Activated T-cell treated with anti-CD3 and anti-CD28 coated beads, Interleukin-2, amount 50 U/mL, for 48 hours (primary cell): ENCODE measurements at regions not wholly inside any gene's neighbourhood (a gene's known extent, or its start where the extent isn't known, plus 50 kb on each side); places are given as distances from the start of the nearest gene placed in this dataset.
"Not testable (repeated sequence)": the region's sequence is repeated elsewhere in the genome, so short reads cannot be mapped to it uniquely, and the experiment has no call there.

Experiments
- DNase-seq, 2 experiments: peaks; one replicate each; pipeline ENCODE4 v3.0.0-alpha.2; 2020

DNA sequence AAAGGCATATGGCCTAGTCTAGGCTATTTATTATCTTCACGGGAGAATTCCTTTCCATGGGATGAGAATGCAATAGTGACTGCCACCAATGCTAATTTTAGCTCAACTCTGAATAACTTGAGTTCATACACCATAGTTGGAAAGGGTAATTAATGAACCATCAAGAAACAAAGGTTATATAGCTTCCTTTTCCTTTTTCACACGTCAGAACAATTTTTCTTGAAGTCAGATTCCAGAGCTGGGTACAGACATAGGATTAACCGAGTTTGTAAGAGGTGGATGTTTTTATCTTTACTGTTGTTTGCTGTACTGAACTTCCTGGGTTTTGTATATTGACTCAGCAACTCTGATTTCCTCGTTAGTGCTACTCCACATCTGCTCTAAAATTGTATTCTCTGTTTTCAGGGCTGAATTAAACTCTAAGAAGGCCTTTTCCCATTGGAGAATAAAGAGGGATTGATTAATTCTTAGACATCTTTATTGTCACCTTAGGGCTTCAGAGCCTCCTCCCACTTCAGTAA is 262.0 kb downstream of the NUF2 start:
- DNase-seq = no peak

DNA sequence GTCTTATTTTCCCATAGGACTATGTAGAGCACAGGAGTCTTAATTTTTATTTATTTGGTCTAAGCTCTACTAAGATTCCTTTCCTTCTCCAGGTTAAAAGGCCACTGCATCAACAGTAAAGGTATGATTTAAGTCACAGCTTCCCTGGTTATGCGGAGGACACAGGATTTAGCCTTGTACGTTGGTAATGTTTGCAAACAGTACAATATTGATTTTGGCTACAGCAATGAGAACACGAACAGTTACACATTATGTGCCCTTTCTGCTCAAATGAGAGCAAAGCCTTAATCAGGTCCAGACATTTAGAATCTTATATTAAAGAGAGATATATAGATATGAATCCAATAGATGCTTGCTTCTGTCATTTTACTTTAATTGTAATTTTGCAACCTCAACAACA is 264.0 kb downstream of the NUF2 start:
- no peak for DNase-seq

DNA sequence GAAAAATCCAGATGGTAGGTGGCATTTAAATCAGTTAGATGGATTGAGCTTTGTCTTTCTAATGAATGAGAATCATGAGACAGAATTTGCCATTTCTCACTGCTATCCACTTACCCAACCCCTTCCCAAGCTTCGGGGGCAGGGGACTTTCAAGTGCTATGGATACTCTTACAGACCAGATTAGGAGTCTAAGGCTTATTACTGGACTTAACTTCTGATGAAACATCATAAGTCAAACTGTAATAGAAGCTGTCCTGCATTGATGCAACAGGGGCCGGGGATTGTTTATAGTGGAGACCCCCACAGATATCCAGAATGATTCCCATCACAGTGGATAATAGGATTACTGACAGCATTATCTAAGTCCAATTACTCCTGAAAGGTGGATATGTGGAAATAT is 267.0 kb downstream of the NUF2 start:
- DNase-seq = no peak

DNA sequence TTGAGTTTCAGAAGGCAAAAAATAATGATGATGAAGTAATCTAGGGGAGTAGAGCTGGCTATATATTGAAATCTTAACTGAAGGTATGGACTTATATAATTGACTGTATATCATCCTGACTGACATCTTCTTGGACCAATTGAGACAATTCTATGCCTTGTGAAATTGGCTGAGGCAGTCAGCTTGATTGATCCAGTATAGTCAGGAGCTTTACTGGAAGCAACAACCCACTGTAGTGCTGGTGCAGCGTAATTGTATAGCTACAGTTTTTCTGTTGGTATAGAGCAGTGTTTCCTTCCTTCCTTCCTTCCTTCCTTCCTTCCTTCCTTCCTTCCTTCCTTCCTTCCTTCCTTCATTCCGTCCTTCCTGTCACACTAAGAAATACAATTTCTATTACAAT is 268.0 kb downstream of the NUF2 start:
- DNase-seq = no peak

DNA sequence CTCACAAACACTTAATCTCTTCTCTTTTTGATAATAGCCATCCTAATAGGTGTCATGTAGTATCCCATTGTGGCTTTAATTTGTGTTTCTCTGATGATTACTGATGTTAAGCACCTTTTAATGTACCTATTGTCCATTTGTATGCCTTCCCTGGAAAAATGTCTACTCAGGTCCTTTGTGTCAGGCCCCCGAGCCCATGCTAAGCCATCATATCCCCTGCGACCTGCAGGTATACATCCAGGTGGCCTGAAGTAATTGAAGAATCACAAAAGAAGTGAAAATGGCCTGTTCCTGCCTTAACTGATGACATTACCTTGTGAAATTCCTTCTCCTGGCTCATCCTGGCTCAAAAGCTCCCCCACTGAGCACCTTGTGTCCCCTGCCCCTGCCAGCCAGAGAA is 269.4 kb downstream of the NUF2 start:
- DNase-seq = not testable (repeated sequence)

DNA sequence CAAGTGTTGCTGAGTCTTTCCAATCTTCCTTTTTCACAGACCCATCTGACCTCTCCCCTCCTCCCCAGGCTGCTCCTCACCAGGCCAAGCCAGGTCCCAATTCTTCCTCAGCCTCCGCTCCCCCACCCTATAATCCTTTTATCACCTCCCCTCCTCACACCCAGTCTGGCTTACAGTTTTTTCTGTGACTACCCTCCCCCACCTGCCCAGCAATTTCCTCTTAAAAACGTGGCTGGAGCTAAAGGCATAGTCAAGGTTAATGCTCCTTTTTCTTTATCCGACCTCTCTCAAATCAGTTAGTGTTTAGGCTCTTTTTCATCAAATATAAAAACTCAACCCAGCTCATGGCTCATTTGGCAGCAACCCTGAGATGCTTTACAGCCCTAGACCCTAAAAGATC is 270.9 kb downstream of the NUF2 start:
- DNase-seq = not testable (repeated sequence)

DNA sequence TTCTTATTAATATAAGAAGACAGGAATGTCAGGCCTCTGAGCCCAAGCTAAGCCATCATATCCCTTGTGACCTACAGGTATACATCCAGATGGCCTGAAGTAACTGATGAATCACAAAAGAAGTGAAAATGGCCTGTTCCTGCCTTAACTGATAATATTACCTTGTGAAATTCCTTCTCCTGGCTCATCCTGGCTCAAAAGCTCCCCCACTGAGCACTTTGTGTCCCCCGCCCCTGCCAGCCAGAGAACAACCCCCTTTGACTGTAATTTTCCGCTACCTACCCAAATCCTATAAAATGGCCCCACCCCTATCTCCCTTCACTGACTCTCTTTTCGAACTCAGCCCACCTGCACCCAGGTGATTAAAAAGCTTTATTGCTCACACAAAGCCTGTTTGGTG is 274.4 kb downstream of the NUF2 start:
- DNase-seq = not testable (repeated sequence)

DNA sequence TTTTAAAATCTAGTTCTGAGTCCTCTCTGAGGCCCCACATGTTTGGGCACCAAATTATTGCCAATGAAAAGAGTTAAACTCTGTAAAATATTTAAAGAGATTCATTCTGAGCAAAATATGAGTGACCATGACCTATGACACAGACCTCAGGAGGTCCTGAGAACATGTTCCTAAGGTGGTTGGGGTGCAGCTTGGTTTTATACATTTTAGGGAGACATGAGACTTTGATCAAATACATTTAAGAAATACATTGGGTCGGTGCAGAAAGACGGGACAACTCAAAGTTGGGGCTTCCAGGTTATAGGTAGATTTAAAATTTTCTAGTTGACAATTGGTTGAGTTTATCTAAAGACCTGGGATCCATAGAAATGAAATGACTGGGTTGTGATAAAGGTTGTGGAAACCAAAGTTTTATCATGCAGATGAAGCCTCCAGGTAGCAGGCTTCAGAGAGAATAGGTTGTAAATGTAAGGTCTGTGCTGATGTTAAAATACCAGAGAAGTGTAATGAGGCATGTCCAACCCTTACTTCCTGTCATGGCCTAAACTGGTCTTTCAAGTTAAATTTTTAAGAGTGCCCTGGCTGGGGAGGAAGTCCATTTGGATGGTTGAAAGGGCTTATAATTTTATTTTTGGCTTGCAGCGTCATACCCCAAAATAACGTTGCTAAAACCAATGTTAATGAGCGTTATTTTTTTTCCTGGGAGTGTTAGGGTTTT is 274.9 kb downstream of the NUF2 start:
- no peak for DNase-seq

DNA sequence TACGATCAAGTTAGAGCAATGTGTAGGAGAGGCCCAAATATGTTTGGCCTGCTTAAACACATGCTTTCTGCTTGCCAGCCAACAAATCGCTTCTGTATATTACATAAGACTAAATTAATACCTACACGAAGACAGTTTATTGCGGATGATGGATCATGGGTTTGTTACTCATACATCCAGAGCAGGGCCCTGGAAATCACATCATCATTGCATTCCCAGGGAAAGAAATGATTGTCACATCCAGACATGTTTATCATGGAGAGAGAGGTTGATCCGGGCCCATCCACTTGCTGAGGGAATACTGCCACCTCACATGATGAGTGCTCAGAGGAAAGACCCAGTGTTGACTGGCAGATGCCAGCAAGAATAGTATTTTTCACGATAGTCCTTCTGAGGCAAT is 282.6 kb downstream of the NUF2 start:
- no peak for DNase-seq

DNA sequence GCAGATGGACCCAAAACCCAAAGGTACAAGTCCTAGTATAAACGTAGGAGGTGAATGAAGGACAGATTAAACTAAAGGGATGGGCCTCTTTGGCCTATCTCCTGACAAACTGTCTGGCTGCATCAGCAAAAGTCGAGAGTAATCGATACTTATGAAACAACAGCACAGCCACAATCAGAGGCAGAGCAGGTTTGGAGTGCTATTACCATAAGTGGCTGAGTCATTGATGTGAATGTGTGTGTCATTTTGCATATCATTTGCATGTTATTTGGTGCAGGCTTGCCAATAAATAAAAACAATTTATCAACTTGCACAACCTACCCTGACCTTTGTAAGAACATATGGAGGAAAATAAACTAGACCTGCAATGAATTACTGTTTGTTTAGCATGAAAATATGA is 283.1 kb downstream of the NUF2 start:
- no peak for DNase-seq

DNA sequence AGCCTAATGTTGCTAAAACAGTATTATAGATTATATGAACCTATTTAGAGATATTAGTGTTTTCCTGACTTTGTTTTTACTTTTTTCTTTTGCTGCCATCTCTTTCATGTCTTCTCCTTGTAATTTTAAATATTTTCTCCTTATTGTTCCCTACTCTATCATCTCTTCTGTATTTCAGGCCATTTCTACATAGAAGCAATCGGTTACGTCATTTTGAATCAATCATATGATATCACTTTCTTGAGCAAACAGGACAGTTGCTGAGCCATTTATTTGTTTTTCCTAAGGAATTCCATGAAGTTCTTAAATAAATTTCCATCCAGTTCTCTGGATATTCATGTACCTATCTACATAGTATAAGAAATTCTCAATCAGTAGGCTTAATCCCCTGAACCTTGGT is 287.2 kb downstream of the NUF2 start:
- DNase-seq = no peak

DNA sequence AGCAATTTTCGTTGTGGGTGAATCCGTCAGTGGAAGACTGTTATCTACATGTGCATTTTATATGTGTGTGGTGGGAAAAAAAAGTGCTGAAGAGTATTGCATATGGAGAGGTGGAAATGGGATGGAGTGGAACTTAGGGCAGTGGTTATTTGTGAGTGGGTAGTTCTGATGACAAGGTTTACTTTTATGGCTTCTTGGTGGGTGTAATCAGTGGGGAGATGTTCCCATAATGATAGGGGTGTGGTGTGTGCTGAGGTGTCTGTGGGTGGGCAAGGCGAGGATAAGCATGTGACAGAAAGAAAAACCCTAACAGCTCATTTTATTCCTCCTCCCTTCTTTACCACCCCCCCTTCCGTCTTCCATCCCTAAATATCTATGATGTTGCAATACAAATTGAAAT is 288.1 kb downstream of the NUF2 start:
- no peak for DNase-seq

DNA sequence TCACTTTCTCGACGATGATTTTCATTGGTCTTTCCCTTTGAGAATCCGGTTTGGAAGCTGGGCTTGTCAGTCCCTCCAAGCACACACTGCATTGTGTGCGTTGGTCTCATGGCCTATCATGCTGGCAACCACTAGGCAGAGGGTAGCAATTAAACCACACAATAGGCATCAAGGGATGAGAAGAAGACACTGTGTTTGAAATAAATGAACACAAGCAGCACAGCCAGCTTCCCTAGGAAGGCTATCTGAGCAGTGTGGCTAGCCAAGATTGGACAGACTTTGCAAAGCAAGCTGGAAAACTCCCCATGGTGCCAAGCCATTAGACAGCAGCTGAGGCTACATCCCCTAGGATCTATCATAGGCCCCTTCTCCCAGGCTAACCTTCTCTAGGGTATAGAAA is 288.7 kb downstream of the NUF2 start:
- no peak for DNase-seq

DNA sequence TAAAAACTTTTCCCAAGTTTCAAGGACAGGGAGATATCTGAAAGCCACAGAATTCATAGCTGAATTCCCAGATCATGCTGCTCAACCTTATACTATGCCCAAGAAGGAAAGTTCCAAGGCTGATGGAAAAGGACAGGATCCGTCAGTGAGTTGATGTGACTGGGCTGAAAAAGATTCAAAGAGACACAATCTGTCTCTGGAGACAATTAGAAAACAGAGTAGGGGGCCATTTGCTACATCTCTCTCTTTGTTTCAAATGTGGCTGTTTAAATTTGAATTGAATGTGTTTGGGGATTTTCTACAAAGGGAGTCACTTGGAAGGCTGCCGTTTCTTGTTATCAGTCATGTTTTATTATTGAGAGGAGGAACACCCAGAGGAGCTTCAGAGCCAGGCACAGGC is 292.6 kb downstream of the NUF2 start:
- DNase-seq = no peak

DNA sequence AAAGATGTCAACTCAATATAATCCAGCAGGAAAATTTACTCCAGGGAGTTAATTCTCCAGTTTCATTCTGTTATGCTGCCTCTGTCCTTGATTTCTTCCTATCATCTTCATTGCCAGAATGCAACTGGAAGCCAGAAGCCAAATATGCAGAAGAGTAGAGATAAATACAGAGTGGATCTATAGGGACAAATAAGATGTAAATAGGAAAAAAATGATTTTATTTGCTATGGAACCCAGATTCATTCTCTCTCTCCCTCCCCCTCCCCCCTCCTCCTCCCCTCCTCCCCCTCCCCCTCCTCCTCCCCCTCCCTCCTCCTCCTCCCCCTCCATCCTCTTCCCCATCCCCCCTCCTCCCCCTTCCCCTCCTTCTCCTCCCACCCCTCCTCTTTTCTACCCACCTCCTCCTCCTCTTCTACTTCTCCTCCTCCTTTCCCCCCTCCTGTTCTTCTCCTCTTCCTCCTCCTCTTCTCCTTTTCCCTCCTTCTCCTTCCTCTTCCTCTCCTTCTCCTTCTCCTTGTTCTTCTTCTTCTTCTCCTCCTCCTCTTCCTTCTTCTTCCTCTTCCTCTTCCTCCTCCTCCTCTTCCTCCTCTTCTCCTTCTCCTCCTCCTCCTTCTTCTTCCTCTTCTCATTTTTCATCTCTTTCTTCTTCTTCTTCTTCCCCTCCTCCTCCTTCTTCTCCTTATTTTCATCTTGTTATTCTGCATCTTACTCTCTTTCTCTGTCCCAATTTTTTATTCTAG is 306.4 kb downstream of the NUF2 start:
- no peak for DNase-seq

DNA sequence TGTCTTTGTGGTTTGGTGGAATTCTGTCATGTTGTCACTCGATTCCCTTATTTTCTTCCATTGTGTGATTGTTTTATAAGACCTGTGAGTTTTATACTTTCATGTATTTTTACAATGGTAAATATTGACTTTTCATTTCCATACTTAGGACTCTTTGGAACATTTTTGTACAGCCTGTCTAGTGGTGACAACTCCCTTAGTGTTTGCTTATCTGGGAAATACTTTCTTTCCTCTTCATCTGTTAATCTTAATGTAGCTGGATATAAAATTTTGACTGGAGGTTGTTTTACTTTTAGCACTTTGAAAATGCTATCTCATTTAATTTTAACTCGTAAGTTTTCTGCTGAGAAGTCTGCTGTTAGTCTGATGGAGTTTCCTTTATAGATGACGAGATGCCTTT is 310.5 kb downstream of the NUF2 start:
- DNase-seq = no peak

DNA sequence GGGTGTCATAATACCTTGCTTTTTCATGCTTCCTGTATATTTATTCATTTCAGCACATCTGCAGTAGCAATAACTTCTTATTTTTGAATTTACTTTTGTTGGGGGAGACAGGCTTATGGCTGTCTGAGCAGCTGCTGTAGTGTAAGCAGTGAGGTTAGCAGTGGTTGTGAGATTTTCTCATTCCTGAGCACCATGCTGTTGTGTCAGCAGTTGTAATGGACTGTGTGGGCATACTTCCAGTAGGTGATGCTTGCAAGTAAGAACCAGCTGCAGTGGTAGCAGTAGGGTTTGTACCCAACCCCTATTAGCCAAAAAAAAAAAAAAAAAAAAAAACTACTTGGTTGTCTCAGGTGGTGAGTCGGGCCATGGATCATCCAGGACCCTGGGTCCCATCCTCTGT is 311.6 kb downstream of the NUF2 start:
- DNase-seq = no peak

DNA sequence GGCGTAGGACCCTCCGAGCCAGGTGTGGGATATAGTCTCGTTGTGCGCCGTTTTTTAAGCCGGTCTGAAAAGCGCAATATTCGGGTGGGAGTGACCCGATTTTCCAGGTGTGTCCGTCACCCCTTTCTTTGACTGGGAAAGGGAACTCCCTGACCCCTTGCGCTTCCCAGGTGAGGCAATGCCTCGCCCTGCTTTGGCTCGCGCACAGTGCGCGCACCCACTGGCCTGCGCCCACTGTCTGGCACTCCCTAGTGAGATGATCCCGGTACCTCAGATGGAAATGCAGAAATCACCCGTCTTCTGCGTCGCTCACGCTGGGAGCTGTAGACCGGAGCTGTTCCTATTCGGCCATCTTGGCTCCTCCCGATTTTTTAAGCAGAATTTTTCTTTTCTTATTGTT is 323.9 kb downstream of the NUF2 start:
- DNase-seq = not testable (repeated sequence)

DNA sequence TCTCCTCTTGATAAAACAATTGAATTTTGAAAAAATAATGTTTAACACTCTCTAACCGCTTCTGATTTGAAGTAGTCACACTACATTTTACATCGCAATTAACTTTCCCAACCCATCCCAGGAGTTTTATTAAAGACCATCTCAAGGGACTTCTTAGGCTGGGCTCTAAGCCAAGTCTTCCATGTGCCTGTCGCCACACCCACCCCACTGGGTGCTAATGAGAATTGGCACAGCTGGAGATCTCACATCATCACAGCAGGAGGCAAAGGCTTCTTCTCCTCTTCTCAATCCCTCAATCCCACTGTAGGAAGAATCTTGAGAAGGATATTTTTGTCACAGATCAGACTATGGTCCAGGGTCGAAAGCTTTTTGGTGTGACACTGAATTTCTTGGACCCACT is 328.9 kb downstream of the NUF2 start:
- no peak for DNase-seq

DNA sequence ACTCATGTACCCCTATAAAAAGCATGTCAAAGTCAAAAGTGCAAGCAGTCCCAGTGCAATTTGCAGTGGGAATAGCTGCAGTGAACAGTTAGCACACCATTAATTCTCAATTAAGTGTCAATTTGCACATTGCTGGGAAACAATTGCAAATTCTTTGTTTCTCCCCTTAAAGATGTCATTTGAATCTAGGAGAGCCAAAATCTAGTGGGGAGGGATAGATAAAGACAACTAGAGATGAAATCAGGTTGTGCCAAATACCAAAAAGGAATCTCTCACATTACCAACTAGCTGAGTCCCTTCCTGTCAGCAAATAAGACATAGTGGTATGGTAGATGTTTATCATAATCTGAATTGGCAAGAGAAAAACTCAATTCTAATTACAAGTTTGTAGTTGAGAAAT is 330.7 kb downstream of the NUF2 start:
- DNase-seq = no peak

DNA sequence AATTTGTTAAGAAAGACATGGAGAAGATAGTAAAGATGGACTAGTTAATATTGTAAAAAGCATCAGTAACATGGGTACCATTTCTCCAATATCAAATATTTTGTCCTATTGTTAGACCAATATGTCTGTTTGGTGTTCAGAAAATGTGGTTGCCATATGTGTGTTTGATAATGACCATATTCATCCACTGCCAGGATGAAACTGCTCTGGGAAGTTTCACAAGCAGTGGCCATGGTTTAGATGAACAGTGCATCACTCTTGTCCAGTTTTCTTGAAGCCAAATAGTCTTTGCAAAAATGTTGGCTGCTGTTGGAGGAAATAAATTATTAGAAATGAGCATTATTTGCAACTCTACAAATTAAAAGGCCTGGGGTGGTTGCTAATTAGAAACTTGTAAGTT is 333.8 kb downstream of the NUF2 start:
- no peak for DNase-seq

DNA sequence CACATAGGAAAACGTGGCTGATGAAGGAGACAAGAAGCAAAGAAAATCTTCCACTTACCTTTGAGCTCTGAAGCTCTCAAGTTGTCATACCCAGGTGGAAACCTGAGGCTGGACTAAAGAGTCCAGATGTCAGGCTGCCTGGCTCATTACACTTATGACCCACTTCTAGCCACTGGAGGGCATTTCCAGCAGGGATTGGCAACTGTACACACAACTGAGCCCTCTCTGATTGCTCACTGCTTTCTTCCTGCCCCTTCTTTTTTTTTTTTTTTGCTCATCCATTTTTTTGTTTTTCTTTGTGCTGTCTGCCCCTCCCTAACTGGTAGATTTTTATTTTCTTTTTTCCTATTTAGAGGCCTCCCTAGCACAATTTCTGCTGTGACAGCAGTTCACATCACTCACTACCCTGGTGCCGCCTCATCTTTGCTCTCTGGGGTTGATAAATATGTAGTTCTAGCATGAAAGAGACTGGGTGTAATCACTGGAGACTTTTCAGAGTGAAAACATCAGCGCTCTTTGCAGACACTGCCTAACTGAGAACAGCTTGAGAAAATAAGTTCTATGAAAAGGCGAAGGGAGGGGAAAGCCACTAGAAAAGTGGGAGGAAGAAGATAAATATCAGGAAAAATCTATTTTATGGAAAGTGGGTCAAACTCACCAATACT is 334.5 kb downstream of the NUF2 start:
- no peak for DNase-seq

DNA sequence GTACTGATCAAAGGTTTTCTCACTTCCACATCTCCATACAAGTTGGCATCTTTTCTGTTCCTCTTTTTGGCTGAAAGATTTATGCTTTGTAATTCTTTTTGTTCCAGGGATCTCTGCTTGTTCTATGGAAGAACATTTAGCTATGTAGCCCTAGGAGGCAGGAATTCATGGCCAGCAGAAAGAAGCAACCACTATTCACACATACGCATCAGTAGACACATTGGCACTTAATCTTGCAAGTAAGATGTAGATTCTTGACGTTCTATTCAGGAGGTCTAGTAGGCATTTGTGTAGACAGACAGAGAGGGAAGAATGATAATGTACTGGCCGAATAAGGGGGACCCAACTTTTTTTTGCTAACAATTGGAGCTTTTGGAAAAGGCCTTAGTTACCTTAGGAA is 336.0 kb downstream of the NUF2 start:
- DNase-seq = no peak

DNA sequence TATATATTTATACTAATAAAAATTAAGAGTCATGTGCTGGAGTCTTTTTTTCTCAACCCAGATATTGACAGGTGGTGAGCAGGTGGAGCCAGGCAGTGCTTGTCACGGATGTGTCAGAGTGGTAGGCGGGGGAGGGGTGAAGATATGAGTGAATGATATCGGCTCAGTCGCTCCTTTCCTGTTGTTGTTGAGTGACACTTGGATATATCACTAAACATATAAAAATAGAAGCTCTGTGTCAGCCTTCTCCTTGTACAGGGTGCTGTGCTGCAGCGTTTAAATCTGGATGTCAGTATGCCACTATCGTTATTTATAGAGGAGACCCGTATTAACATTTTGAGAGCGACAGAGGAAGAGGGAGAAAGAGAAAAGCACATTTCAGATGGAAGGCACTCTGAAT is 339.6 kb downstream of the NUF2 start:
- no peak for DNase-seq
